Endothelial cell of umbilical vein (primary cell): ENCODE measurements at regions not wholly inside any gene's neighbourhood (a gene's known extent, or its start where the extent isn't known, plus 50 kb on each side); places are given as distances from the start of the nearest gene placed in this dataset.

Experiments
- BruUV-seq: library from RNA; stranded (reverse); fragments of 400-500 nt; replicated peaks from 2 replicates; lab custom pipeline; 2021; lab: Mats Ljungman, UMichigan
- CTCF ChIA-PET: fragments of 300-600, 350-600 bp; sonication (Branson Sonifier 250); formaldehyde crosslinking; loops from one replicate; lab custom pipeline; 2021; ENCODE audit warnings: antibody characterized with exemption, inconsistent platforms; lab: Charles Lee
- POLR2A ChIA-PET: fragments of 300-600, 350-600 bp; sonication (Branson Sonifier 250); formaldehyde crosslinking; loops from one replicate; lab custom pipeline; 2021; ENCODE audit warnings: antibody characterized with exemption, inconsistent platforms; lab: Charles Lee
- DNase-seq: peaks from one replicate; pipeline ENCODE4 v3.0.0-alpha.2; 2011; ENCODE audit warnings: low read depth, low spot score
- FAIRE-seq: peaks from 2 replicates; lab custom pipeline; 2011; peaks lifted over from hg19 to GRCh38; lab: Jason Lieb, UNC
- H2AFZ ChIP-seq: 2 replicates; pipeline ENCODE4 v1.6.0; 2012; ENCODE audit warnings: low read depth, low read length, control low read depth, inconsistent platforms
- H3K27ac ChIP-seq: 2 replicates; pipeline ENCODE4 v1.5.1; 2011; ENCODE audit warnings: low read depth, mild to moderate bottlenecking, control low read depth, low read length, moderate library complexity; ENCODE audit not compliant: insufficient read depth
- H3K27me3 ChIP-seq, 2 experiments: 2 replicates each; pipeline versions ENCODE4 v1.6.0 to v1.6.1; 2011; ENCODE audit warnings: low read length in 2 of 2, mixed read lengths in 1 of 2; ENCODE audit not compliant: control insufficient read depth in 2 of 2, insufficient read depth in 2 of 2
- H3K36me3 ChIP-seq, 2 experiments: 2 replicates in 1 of 2; 3 replicates in 1 of 2; pipeline ENCODE4 v1.5.1; 2011; ENCODE audit warnings: low read length in 2 of 2, mild to moderate bottlenecking in 1 of 2, moderate library complexity in 1 of 2; ENCODE audit not compliant: control insufficient read depth in 2 of 2, insufficient read depth in 2 of 2; ENCODE audit errors: extremely low read depth in 1 of 2
- H3K4me1 ChIP-seq: 3 replicates; pipeline ENCODE4 v1.5.1; 2011; ENCODE audit warnings: mild to moderate bottlenecking, low read length; ENCODE audit not compliant: control insufficient read depth, insufficient read depth; ENCODE audit errors: extremely low read depth
- H3K4me2 ChIP-seq: 2 replicates; pipeline ENCODE4 v1.6.1; 2011; ENCODE audit warnings: low read length, control low read depth, mixed read lengths; ENCODE audit not compliant: insufficient read depth
- H3K4me3 ChIP-seq, 3 experiments: fragments of 200-600 bp in 1 of 3; sonication (generic), shearing (Covaris generic) in 1 of 3; replicated peaks in 1 of 3; 2 replicates each; pipeline ENCODE4 v1.5.1; 2011 to 2016; ENCODE audit warnings: control low read depth in 3 of 3, low read length in 3 of 3, mild to moderate bottlenecking in 2 of 3, inconsistent platforms in 1 of 3, low read depth in 1 of 3, moderate library complexity in 1 of 3; ENCODE audit not compliant: insufficient read depth in 1 of 3
- H3K79me2 ChIP-seq: 2 replicates; pipeline ENCODE4 v1.6.0; 2012; ENCODE audit warnings: low read length, inconsistent platforms; ENCODE audit not compliant: control insufficient read depth, insufficient read depth
- H3K9ac ChIP-seq: replicated peaks from 2 replicates; pipeline ENCODE3; 2011; ENCODE audit warnings: low read length, control low read depth; ENCODE audit not compliant: insufficient read depth; ENCODE audit errors: extremely low read depth
- H3K9me1 ChIP-seq: replicated peaks from 3 replicates; pipeline ENCODE4 v1.6.0; 2011; ENCODE audit warnings: mild to moderate bottlenecking, low read length; ENCODE audit not compliant: control insufficient read depth, insufficient read depth; ENCODE audit errors: extremely low read depth
- H3K9me3 ChIP-seq: replicated peaks from 2 replicates; pipeline ENCODE4 v1.5.1; 2012; ENCODE audit warnings: low read length, inconsistent platforms; ENCODE audit not compliant: control insufficient read depth, insufficient read depth
- H4K20me1 ChIP-seq: replicated peaks from 2 replicates; pipeline ENCODE3; 2011; ENCODE audit warnings: mild to moderate bottlenecking, low read length; ENCODE audit not compliant: control insufficient read depth, insufficient read depth; ENCODE audit errors: extremely low read depth
- EZH2 ChIP-seq: IDR thresholded peaks from 2 replicates; pipeline ENCODE4 v1.6.1; 2012; ENCODE audit warnings: borderline replicate concordance, low read depth, mild to moderate bottlenecking, moderate library complexity, low read length, inconsistent platforms; ENCODE audit not compliant: severe bottlenecking
- FOS ChIP-seq: IDR thresholded peaks from 2 replicates; pipeline ENCODE4 v1.6.1; 2011; ENCODE audit warnings: mild to moderate bottlenecking, low read length, moderate library complexity, borderline replicate concordance; ENCODE audit not compliant: insufficient read depth
- GATA2 ChIP-seq: IDR thresholded peaks from 2 replicates; pipeline ENCODE4 v1.7.0; 2011; ENCODE audit warnings: low read depth, mild to moderate bottlenecking, moderate library complexity, mixed read lengths, low read length; ENCODE audit not compliant: insufficient read length, insufficient read depth
- JUN ChIP-seq: IDR thresholded peaks from 2 replicates; pipeline ENCODE4 v1.6.1; 2011; ENCODE audit warnings: borderline replicate concordance, low read depth; ENCODE audit not compliant: insufficient read length, insufficient read depth
- MYC ChIP-seq: IDR thresholded peaks from one replicate; pipeline ENCODE4 v1.6.1; 2011; ENCODE audit warnings: mild to moderate bottlenecking, low read depth, low read length
- POLR2A ChIP-seq: IDR thresholded peaks from 2 replicates; pipeline ENCODE4 v1.6.1; 2012; ENCODE audit warnings: low read depth, mild to moderate bottlenecking, control low read depth, low read length
- POLR2AphosphoS5 ChIP-seq: IDR thresholded peaks from 2 replicates; pipeline ENCODE4 v1.6.1; 2012; ENCODE audit warnings: low read depth, mild to moderate bottlenecking, control low read depth, low read length, moderate library complexity; ENCODE audit not compliant: insufficient read depth
- dilution Hi-C: fragments of 300-500 bp; cut with MboI; formaldehyde crosslinking; loops from one replicate; pipeline ENCODE4 v1.15.0; 2019; ENCODE audit warnings: low sequenced_read_pairs; ENCODE audit not compliant: extremely low pct_ligation_motif_present
- intact Hi-C: fragments of 100-400 bp; cut with micrococcal nuclease; formaldehyde crosslinking; loops from one replicate; pipeline ENCODE4 v1.10.0; 2022
- TF ChIP-seq, protein P1 (sequence below): IDR thresholded peaks from 2 replicates; pipeline ENCODE4 v1.6.1; 2011; ENCODE audit not compliant: insufficient read depth, insufficient read length
- TF ChIP-seq, protein P2 (sequence below), 2 donors: IDR thresholded peaks; 1 replicate in 1 of 2; 2 replicates in 1 of 2; pipeline ENCODE4 v1.5.1; 2011; ENCODE audit warnings: low read length in 2 of 2, mild to moderate bottlenecking in 2 of 2, moderate library complexity in 2 of 2, control low read depth in 1 of 2, inconsistent platforms in 1 of 2, low read depth in 1 of 2; ENCODE audit not compliant: insufficient read depth in 1 of 2; ENCODE audit errors: extremely low read depth in 1 of 2

DNA sequence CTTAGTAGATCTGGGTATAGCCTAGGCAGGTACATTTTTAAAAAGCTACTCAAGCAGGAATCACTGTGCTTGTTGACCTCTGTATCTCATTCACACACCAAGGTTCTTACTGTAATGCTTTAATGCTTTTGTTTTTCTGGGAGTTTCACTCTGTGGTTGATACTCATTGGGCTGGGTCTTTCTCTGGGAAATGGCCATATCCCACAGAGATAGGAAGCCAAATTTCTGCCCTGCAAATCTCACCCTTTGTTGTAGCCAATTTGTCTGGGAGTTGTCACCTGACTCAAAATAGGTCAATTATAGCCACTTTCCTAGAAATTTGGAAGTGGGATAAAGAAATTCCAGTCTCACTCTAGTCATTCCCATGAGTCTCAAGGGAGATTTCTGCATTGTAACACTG lies 195.8 kb upstream of the BDNF start:
- intact Hi-C loops = no loop called here
- dilution Hi-C loops = no loop called here
- Histone ChIP-seq H3K27ac (no peak overlapping the region), H3K9ac (no peak overlapping the region), H3K79me2 (no peaks in the 10 kb centered on the region), H2AFZ (no peak overlapping the region), H3K4me3 (no peak overlapping the region), H3K36me3 (no peaks in the 10 kb centered on the region), H3K4me1 (no peaks in the 10 kb centered on the region), H3K27me3 (peaks cover 0 to 6% of the 10 kb centered on the region in 2 experiments), H3K9me1 (no peaks in the 10 kb centered on the region), H3K9me3 (no peaks in the 10 kb centered on the region), H4K20me1 (no peaks in the 10 kb centered on the region), H3K4me2 (no peak overlapping the region)
- POLR2A ChIA-PET = no interaction called here
- CTCF ChIA-PET = no interaction called here
- TF ChIP-seq GATA2 = no peak
- no peak for TF ChIP-seq POLR2AphosphoS5
- no peak for TF ChIP-seq EZH2
- TF ChIP-seq POLR2A = no peak
- TF ChIP-seq, protein P1, sequence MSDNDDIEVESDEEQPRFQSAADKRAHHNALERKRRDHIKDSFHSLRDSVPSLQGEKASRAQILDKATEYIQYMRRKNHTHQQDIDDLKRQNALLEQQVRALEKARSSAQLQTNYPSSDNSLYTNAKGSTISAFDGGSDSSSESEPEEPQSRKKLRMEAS = no peak
- TF ChIP-seq, protein P2, sequence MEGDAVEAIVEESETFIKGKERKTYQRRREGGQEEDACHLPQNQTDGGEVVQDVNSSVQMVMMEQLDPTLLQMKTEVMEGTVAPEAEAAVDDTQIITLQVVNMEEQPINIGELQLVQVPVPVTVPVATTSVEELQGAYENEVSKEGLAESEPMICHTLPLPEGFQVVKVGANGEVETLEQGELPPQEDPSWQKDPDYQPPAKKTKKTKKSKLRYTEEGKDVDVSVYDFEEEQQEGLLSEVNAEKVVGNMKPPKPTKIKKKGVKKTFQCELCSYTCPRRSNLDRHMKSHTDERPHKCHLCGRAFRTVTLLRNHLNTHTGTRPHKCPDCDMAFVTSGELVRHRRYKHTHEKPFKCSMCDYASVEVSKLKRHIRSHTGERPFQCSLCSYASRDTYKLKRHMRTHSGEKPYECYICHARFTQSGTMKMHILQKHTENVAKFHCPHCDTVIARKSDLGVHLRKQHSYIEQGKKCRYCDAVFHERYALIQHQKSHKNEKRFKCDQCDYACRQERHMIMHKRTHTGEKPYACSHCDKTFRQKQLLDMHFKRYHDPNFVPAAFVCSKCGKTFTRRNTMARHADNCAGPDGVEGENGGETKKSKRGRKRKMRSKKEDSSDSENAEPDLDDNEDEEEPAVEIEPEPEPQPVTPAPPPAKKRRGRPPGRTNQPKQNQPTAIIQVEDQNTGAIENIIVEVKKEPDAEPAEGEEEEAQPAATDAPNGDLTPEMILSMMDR (IDR thresholded peaks at IDR 0.05; ENCODE audit: extremely low read depth in 1 of 2, insufficient read depth in 1 of 2, low read depth in 1 of 2, low read length in 2 of 2) = no peak
- no peak for TF ChIP-seq JUN
- TF ChIP-seq FOS = no peak
- TF ChIP-seq MYC = no peak
- FAIRE-seq (no peak), DNase-seq (no peak)
- no TSS peak for BruUV-seq
